ENCODE measurements at regions not wholly inside any gene's neighbourhood (a gene's known extent, or its start where the extent isn't known, plus 50 kb on each side); places are given as distances from the start of the nearest gene placed in this dataset.

DNA sequence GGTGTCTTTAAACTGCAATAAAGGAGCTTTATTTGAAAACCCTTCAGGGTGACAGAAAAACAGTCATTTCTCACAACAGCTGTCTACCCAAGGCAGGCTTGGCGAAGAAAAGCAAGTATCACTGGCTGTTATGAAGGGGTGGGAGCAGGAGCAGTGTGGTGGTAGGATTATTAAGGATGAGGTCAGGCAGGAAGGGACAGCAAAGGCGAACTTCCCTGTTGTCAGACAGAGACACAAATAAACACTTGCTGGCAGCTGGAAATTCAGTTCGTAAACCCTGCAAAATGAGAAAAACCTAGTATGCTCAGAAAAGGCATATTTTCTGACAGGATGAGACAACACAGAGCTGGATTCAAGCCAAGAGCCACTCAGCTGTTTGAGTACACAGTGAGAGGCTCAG is 416.3 kb upstream of the CDH5 start:
- Histone ChIP-seq H3K27ac (ENCODE audit: low read depth in 1 of 2, low read length in 2 of 2) (no peak overlapping the region), H3K4me1 (ENCODE audit: control insufficient read depth in 1 of 2, insufficient read depth in 2 of 2, low read length in 2 of 2) (no peaks in the 10 kb centered on the region), H3K36me3 (ENCODE audit: control insufficient read depth in 1 of 2, insufficient read depth in 2 of 2, low read length in 1 of 2) (no peaks in the 10 kb centered on the region), H3K27me3 (ENCODE audit: control insufficient read depth in 1 of 2, insufficient read depth in 2 of 2, low read length in 1 of 2) (no peaks in the 10 kb centered on the region), H3K9me3 (ENCODE audit: control insufficient read depth, low read length) (no peaks in the 10 kb centered on the region), H3K4me3 (ENCODE audit: low read length in 2 of 2) (no peak overlapping the region)
- ATAC-seq (ENCODE audit: low FRiP score) (no peak), DNase-seq (no peak)
- intact Hi-C loops (cut with DNase I) = no loop called here
- WGBS, 2 donors = 82 to 83% methylated on average over 3 of the region's 3 CpGs

DNA sequence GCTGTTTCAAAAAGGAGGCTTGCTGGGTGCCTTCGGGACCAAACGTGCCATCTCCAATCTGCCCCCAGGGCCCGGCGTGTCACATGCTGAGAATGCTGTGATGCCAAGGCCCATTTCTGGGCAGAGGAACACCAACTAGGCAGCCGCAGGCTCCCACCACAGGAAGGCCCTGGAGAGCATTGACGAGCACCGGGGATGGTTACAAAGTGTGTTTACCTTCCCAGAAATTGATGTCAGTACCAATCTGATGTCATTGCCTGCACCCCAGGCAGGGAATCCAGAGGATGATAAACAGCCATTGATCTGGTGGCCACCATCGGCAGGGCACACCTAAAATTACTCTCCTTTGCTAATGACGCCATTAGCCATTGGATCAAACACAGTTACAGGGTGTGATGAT is 418.1 kb upstream of the CDH5 start:
- no peak for ATAC-seq (ENCODE audit: low FRiP score)
- no peaks in the 10 kb centered on the region for H3K36me3 ChIP-seq (ENCODE audit: control insufficient read depth in 1 of 2, insufficient read depth in 2 of 2, low read length in 1 of 2)
- no peaks in the 10 kb centered on the region for H3K9me3 ChIP-seq (ENCODE audit: control insufficient read depth, low read length)
- intact Hi-C loops (cut with DNase I) = no loop called here
- H3K27me3 ChIP-seq (ENCODE audit: control insufficient read depth in 1 of 2, insufficient read depth in 2 of 2, low read length in 1 of 2) = no peaks in the 10 kb centered on the region
- H3K4me1 ChIP-seq (ENCODE audit: control insufficient read depth in 1 of 2, insufficient read depth in 2 of 2, low read length in 2 of 2) = no peaks in the 10 kb centered on the region
- H3K4me3 ChIP-seq (ENCODE audit: low read length in 2 of 2) = no peak overlapping the region
- 90 to 95% methylated on average over 9 of the region's 9 CpGs for WGBS, 2 donors
- DNase-seq = no peak
- no peak overlapping the region for H3K27ac ChIP-seq (ENCODE audit: low read depth in 1 of 2, low read length in 2 of 2)

DNA sequence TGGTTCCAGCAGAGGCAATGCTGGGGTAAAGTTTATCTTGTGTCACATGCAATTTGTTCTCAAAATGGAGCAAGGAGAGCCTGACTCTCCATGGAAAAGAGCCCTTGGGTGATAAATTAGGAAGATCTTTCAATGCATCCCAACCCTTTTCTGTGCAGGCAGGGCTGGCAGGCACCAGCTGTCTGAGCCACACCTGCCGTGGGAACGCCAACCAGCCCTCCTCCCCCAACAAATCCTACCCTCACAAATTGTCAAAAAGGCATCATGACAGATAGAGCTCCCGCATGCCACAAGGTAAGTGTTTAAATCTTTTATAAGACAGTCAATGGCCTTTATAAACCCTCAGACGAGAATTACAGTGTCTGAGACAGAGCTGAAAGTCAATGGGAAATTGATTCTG is 418.5 kb upstream of the CDH5 start:
- Histone ChIP-seq H3K4me3 (ENCODE audit: low read length in 2 of 2) (no peak overlapping the region), H3K36me3 (ENCODE audit: control insufficient read depth in 1 of 2, insufficient read depth in 2 of 2, low read length in 1 of 2) (no peaks in the 10 kb centered on the region), H3K27ac (ENCODE audit: low read depth in 1 of 2, low read length in 2 of 2) (no peak overlapping the region), H3K27me3 (ENCODE audit: control insufficient read depth in 1 of 2, insufficient read depth in 2 of 2, low read length in 1 of 2) (no peaks in the 10 kb centered on the region), H3K4me1 (ENCODE audit: control insufficient read depth in 1 of 2, insufficient read depth in 2 of 2, low read length in 2 of 2) (no peaks in the 10 kb centered on the region), H3K9me3 (ENCODE audit: control insufficient read depth, low read length) (no peaks in the 10 kb centered on the region)
- WGBS, 2 donors = 71 to 93% methylated on average over 4 of the region's 4 CpGs
- DNase-seq = no peak
- no peak for ATAC-seq (ENCODE audit: low FRiP score)
- intact Hi-C loops (cut with DNase I) = no loop called here

DNA sequence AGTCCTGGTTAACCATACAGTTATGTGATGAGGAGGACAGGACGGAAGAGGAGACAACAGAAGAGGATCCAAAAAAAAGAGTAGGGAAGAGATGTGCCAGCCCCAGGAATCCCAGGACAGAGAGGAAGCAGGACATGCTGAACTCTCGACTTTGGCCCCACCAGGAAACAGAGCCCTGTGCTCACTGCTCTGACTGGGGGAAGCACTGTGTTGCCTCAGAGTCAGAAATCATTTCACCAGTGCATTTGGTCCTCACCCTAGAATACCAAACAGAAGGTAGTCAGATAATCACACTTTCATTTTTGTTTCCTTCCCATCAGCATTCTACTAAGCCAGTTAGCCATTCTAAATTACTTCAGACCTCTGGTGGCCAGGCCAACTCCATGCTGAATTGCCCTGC is 421.0 kb upstream of the CDH5 start:
- H3K27me3 ChIP-seq (ENCODE audit: control insufficient read depth in 1 of 2, insufficient read depth in 2 of 2, low read length in 1 of 2) = no peaks in the 10 kb centered on the region
- intact Hi-C loops (cut with DNase I) = no loop called here
- no peaks in the 10 kb centered on the region for H3K9me3 ChIP-seq (ENCODE audit: control insufficient read depth, low read length)
- H3K4me1 ChIP-seq (ENCODE audit: control insufficient read depth in 1 of 2, insufficient read depth in 2 of 2, low read length in 2 of 2) = no peaks in the 10 kb centered on the region
- no peak for DNase-seq
- no peak overlapping the region for H3K4me3 ChIP-seq (ENCODE audit: low read length in 2 of 2)
- no peak for ATAC-seq (ENCODE audit: low FRiP score)
- no peak overlapping the region for H3K27ac ChIP-seq (ENCODE audit: low read depth in 1 of 2, low read length in 2 of 2)
- WGBS, 2 donors = 81 to 88% methylated on average over 2 of the region's 2 CpGs
- H3K36me3 ChIP-seq (ENCODE audit: control insufficient read depth in 1 of 2, insufficient read depth in 2 of 2, low read length in 1 of 2) = no peaks in the 10 kb centered on the region

DNA sequence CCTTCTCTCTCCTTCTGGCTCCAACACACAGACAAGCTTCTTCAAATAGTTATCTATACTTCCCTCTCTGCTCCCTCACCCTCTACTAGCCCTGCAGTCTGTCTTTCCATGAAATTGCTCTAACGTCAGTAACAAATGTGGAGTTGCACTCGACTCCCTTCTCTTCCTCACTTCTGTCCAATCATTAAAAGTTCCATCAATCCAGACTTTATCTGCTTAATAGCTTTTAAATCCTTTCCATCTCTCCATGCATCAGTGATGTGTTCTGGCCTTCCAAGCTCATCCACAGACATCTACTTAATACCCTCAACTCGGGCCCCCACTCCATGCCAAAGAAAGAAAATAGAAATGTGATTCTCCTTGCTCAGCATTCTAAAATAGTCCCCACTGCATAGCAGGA is 422.1 kb upstream of the CDH5 start:
- H3K36me3 ChIP-seq (ENCODE audit: control insufficient read depth in 1 of 2, insufficient read depth in 2 of 2, low read length in 1 of 2) = no peaks in the 10 kb centered on the region
- no peak overlapping the region for H3K4me3 ChIP-seq (ENCODE audit: low read length in 2 of 2)
- DNase-seq (no peak), ATAC-seq (ENCODE audit: low FRiP score) (no peak)
- H3K9me3 ChIP-seq (ENCODE audit: control insufficient read depth, low read length) = no peaks in the 10 kb centered on the region
- H3K4me1 ChIP-seq (ENCODE audit: control insufficient read depth in 1 of 2, insufficient read depth in 2 of 2, low read length in 2 of 2) = no peaks in the 10 kb centered on the region
- 41 to 54% methylated on average over 3 of the region's 3 CpGs for WGBS, 2 donors
- no peak overlapping the region for H3K27ac ChIP-seq (ENCODE audit: low read depth in 1 of 2, low read length in 2 of 2)
- intact Hi-C loops (cut with DNase I) = no loop called here
- no peaks in the 10 kb centered on the region for H3K27me3 ChIP-seq (ENCODE audit: control insufficient read depth in 1 of 2, insufficient read depth in 2 of 2, low read length in 1 of 2)

DNA sequence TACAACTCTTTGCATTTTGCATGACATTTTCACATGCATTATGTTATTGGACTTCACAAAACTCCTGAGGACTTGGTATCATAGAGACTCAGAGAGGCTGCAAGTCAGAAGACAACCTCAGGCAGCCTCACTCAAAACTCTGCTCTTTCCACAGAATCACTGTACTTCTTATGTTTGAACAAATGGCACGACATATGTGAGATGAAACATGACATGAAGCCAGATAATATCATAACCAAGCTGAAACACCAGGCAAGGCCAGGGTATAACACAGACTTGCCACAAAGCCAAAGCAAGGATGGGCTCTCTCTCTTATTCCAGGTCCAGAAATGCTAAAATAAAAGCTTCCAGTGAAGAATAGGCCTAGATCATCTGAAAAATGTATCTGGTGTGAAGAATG is 425.8 kb upstream of the CDH5 start:
- 87 to 88% methylated on average over 1 of the region's 1 CpG for WGBS, 2 donors
- ATAC-seq (ENCODE audit: low FRiP score) = no peak

DNA sequence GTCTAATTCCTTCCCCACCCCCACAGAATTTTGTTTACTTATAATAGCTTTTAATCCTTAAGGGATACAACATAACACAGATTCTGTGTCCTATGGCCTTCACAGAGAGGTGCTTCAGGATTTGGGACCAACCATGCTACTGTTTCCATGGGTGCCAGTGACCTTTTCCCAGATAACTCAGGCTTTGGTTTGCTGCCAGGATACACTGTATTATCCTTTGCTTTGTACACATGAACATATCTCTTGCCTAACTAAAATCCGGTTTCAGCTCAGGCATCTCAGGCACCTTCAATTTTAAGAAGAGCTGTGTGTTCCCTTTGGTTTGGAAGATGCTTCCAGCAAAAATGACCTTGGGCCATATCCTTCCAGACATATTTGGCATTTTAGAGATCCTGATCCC is 428.4 kb upstream of the CDH5 start:
- WGBS, 2 donors = 81 to 85% methylated on average over 1 of the region's 1 CpG
- DNase-seq (no peak), ATAC-seq (ENCODE audit: low FRiP score) (no peak)
- intact Hi-C loops (cut with DNase I) = no loop called here
- Histone ChIP-seq H3K4me1 (ENCODE audit: control insufficient read depth in 1 of 2, insufficient read depth in 2 of 2, low read length in 2 of 2) (no peaks in the 10 kb centered on the region), H3K9me3 (ENCODE audit: control insufficient read depth, low read length) (no peaks in the 10 kb centered on the region), H3K4me3 (ENCODE audit: low read length in 2 of 2) (no peak overlapping the region), H3K36me3 (ENCODE audit: control insufficient read depth in 1 of 2, insufficient read depth in 2 of 2, low read length in 1 of 2) (no peaks in the 10 kb centered on the region), H3K27ac (ENCODE audit: low read depth in 1 of 2, low read length in 2 of 2) (no peak overlapping the region), H3K27me3 (ENCODE audit: control insufficient read depth in 1 of 2, insufficient read depth in 2 of 2, low read length in 1 of 2) (no peaks in the 10 kb centered on the region)

More for the DNA sequence above, 425.8 kb upstream of the CDH5 start:
- Histone ChIP-seq H3K9me3 (ENCODE audit: control insufficient read depth, low read length) (no peaks in the 10 kb centered on the region), H3K27me3 (ENCODE audit: control insufficient read depth in 1 of 2, insufficient read depth in 2 of 2, low read length in 1 of 2) (no peaks in the 10 kb centered on the region), H3K36me3 (ENCODE audit: control insufficient read depth in 1 of 2, insufficient read depth in 2 of 2, low read length in 1 of 2) (no peaks in the 10 kb centered on the region), H3K4me3 (ENCODE audit: low read length in 2 of 2) (no peak overlapping the region), H3K4me1 (ENCODE audit: control insufficient read depth in 1 of 2, insufficient read depth in 2 of 2, low read length in 2 of 2) (no peaks in the 10 kb centered on the region), H3K27ac (ENCODE audit: low read depth in 1 of 2, low read length in 2 of 2) (no peak overlapping the region)
- intact Hi-C loops (cut with DNase I) = no loop called here
- no peak for DNase-seq

DNA sequence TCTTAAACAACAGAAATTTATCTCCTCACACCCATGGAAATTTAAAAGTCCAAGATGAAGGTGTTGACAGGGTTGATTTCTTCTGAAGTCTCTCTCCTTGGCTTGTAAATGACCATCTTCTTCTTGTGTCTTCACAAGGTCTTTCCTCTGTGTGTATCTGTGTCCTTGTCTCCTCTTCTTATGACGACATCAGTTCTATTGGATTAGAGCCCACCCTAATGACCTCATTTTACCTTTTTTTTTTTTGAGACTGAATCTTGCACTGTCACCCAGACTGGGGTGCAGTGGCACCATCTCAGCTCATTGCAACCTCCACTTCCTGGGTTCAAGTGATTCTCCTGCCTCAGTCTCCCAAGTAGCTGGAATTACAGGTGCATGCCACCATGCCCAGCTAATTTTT is 429.0 kb upstream of the CDH5 start:
- Histone ChIP-seq H3K27me3 (ENCODE audit: control insufficient read depth in 1 of 2, insufficient read depth in 2 of 2, low read length in 1 of 2) (no peaks in the 10 kb centered on the region), H3K4me1 (ENCODE audit: control insufficient read depth in 1 of 2, insufficient read depth in 2 of 2, low read length in 2 of 2) (no peaks in the 10 kb centered on the region), H3K4me3 (ENCODE audit: low read length in 2 of 2) (no peak overlapping the region), H3K27ac (ENCODE audit: low read depth in 1 of 2, low read length in 2 of 2) (no peak overlapping the region), H3K36me3 (ENCODE audit: control insufficient read depth in 1 of 2, insufficient read depth in 2 of 2, low read length in 1 of 2) (no peaks in the 10 kb centered on the region), H3K9me3 (ENCODE audit: control insufficient read depth, low read length) (no peaks in the 10 kb centered on the region)
- WGBS, 2 donors = 89 to 95% methylated on average over 1 of the region's 1 CpG
- DNase-seq = no peak
- intact Hi-C loops (cut with DNase I) = no loop called here
- no peak for ATAC-seq (ENCODE audit: low FRiP score)

DNA sequence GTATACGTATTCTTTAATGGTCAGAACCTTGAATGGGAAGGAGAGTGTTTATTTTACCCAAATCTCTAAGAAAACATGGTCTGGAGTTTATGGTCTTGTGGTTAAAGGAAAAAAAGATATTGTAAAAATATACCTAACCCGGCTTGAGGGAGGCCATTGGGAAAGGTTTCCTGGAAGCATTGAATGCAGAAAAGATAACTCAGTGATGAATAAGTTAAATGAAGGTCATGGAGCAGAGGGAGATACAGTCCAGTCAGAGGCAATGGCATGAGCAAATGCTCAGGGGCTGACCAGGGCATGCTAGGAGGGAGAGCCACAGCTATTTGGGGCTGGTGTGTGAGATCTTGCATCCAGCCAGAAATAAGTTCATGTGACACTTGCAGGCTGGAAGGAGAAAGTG is 430.4 kb upstream of the CDH5 start:
- no peaks in the 10 kb centered on the region for H3K4me1 ChIP-seq (ENCODE audit: control insufficient read depth in 1 of 2, insufficient read depth in 2 of 2, low read length in 2 of 2)

More for the DNA sequence above, 430.4 kb upstream of the CDH5 start:
- H3K4me3 ChIP-seq (ENCODE audit: low read length in 2 of 2) = no peak overlapping the region
- no peak overlapping the region for H3K27ac ChIP-seq (ENCODE audit: low read depth in 1 of 2, low read length in 2 of 2)
- WGBS, 2 donors = 53 to 57% methylated on average over 2 of the region's 2 CpGs
- DNase-seq (no peak), ATAC-seq (ENCODE audit: low FRiP score) (no peak)
- intact Hi-C loops (cut with DNase I) = no loop called here
- H3K36me3 ChIP-seq (ENCODE audit: control insufficient read depth in 1 of 2, insufficient read depth in 2 of 2, low read length in 1 of 2) = no peaks in the 10 kb centered on the region
- no peaks in the 10 kb centered on the region for H3K27me3 ChIP-seq (ENCODE audit: control insufficient read depth in 1 of 2, insufficient read depth in 2 of 2, low read length in 1 of 2)
- no peaks in the 10 kb centered on the region for H3K9me3 ChIP-seq (ENCODE audit: control insufficient read depth, low read length)
